Small intestine (tissue), 7 donors: ENCODE measurements at regions not wholly inside any gene's neighbourhood (a gene's known extent, or its start where the extent isn't known, plus 50 kb on each side); places are given as distances from the start of the nearest gene placed in this dataset.
A peak's percentile ranks its signal among the peaks of the same experiment; 100 is the strongest.

Experiments
- DNase-seq, 2 donors: peaks; one replicate each; pipeline versions ENCODE4 v3.0.0 to v3.0.0-alpha.2; 2013
- FAIRE-seq: peaks from 2 replicates; lab custom pipeline; 2012; peaks lifted over from hg19 to GRCh38; lab: Jason Lieb, UNC
- H3K27ac ChIP-seq, 3 donors: one replicate each; pipeline ENCODE4 v1.5.1; 2013; ENCODE audit warnings: low read length in 2 of 3, mild to moderate bottlenecking in 2 of 3, control low read depth in 1 of 3, inconsistent platforms in 1 of 3, low read depth in 1 of 3, moderate library complexity in 1 of 3
- H3K27me3 ChIP-seq, 3 donors: one replicate each; pipeline ENCODE4 v1.6.1; 2013; ENCODE audit warnings: low read length in 3 of 3, inconsistent platforms in 1 of 3; ENCODE audit not compliant: control insufficient read depth in 3 of 3, insufficient read depth in 3 of 3
- H3K36me3 ChIP-seq, 3 donors: one replicate each; pipeline ENCODE4 v1.6.1; 2013; ENCODE audit warnings: low read length in 3 of 3, inconsistent platforms in 1 of 3, low read depth in 1 of 3, mild to moderate bottlenecking in 1 of 3, moderate library complexity in 1 of 3; ENCODE audit not compliant: control insufficient read depth in 3 of 3, insufficient read depth in 2 of 3
- H3K4me1 ChIP-seq, 3 donors: one replicate each; pipeline ENCODE4 v1.6.1; 2013; ENCODE audit warnings: low read length in 2 of 3, inconsistent platforms in 1 of 3, low read depth in 1 of 3, mild to moderate bottlenecking in 1 of 3, moderate library complexity in 1 of 3; ENCODE audit not compliant: control insufficient read depth in 3 of 3, insufficient read depth in 2 of 3
- H3K4me3 ChIP-seq, 3 donors: one replicate each; pipeline ENCODE4 v1.5.1; 2013; ENCODE audit warnings: low read length in 3 of 3, control low read depth in 1 of 3, inconsistent platforms in 1 of 3, low read depth in 1 of 3, mild to moderate bottlenecking in 1 of 3, moderate library complexity in 1 of 3
- H3K9me3 ChIP-seq, 2 donors: one replicate each; pipeline ENCODE4 v1.6.1; 2013; ENCODE audit warnings: low read depth in 1 of 2, low read length in 1 of 2; ENCODE audit not compliant: control insufficient read depth in 2 of 2, insufficient read depth in 1 of 2
- WGBS, 3 donors: extraction: QIAGEN DNeasy Blood & Tissue Kit; methylation state at CpG; one replicate each; pipeline ENCODE4 v1.1.7; 2013; 5-methylcytosine and 5-hydroxymethylcytosine counted together
- donor health status: healthy with polysubstance abuse.
- donor health status: control.
- donor health status: control.
- donor health status: Bipolar disorder and iron deficiency.
- donor health status: healthy.

DNA sequence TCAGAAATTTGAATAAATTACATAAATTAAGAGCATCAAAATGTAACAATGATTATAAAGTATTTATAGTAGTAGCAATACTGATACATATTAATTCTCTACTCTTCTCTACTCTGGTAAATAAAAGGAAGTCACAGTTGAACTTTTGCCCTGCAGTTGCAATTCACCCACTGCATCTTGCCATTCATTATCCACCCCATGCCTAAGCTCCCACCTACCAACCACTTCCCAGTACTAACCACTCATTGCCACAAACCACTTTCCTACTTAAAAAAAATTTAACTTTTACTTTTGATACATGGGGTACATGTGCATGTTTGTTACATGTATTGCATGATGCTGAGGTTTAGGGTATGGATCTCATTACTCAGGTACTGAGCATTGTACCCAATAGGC lies 174.0 kb downstream of the RASSF9 start:
- H3K36me3 ChIP-seq = no peaks in the 10 kb centered on the region
- no peaks in the 10 kb centered on the region for H3K27me3 ChIP-seq
- no peaks in the 10 kb centered on the region for H3K4me1 ChIP-seq
- no peak overlapping the region for H3K4me3 ChIP-seq
- H3K9me3 ChIP-seq = peaks cover 0 to 12% of the 10 kb centered on the region in 2 donors
- FAIRE-seq = no peak
- H3K27ac ChIP-seq = no peak overlapping the region
- no peak for DNase-seq

DNA sequence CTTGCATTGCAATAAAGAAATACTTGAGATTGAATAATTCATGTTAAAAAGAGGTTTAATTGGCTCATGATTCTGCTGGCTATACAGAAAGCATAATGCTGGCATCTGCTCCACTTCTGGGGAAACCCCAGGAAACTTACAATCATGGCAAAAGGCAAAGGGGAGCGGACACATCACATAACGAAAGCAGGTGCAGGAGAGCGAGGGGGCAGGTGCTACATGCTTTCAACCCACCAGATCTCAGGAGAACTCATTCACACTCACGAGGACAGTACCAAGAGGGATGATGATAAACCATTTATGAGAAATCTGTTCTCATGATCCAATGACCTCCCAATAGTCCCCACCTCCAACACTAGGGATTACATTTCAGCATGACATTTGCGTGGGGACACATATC lies 172.6 kb downstream of the RASSF9 start:
- WGBS, 3 donors = 69 to 82% (median 79%) methylated on average over 5 of the region's 5 CpGs
- DNase-seq = no peak
- Histone ChIP-seq H3K4me1 (no peaks in the 10 kb centered on the region), H3K27me3 (no peaks in the 10 kb centered on the region), H3K4me3 (no peak overlapping the region), H3K36me3 (no peaks in the 10 kb centered on the region), H3K27ac (no peak overlapping the region), H3K9me3 (peaks cover 0 to 6% of the 10 kb centered on the region in 2 donors)
- no peak for FAIRE-seq

DNA sequence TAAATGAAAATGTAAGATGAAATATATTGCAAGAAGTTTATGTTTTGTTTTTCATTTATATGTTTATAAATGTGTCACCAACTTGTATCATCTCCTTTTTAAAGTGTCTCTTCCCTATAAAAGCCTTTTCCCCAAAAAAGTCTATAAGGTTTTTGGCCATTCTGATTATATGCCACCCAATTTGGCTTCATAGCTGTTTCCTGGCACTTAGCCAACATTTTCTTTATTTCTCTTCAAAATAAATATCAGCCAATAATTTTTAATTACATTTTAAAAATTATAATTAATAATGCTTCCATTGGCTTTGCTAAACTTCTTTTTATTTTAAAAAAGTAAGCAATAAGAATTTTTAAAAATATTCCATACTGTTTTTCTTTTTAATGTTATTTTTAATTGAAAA lies 171.8 kb downstream of the RASSF9 start:
- no peak overlapping the region for H3K4me3 ChIP-seq
- DNase-seq (no peak), FAIRE-seq (peak; percentile 33)
- no peaks in the 10 kb centered on the region for H3K36me3 ChIP-seq
- H3K9me3 ChIP-seq = peaks cover 0 to 5% of the 10 kb centered on the region in 2 donors
- no peak overlapping the region for H3K27ac ChIP-seq
- H3K4me1 ChIP-seq = no peaks in the 10 kb centered on the region
- no peaks in the 10 kb centered on the region for H3K27me3 ChIP-seq

DNA sequence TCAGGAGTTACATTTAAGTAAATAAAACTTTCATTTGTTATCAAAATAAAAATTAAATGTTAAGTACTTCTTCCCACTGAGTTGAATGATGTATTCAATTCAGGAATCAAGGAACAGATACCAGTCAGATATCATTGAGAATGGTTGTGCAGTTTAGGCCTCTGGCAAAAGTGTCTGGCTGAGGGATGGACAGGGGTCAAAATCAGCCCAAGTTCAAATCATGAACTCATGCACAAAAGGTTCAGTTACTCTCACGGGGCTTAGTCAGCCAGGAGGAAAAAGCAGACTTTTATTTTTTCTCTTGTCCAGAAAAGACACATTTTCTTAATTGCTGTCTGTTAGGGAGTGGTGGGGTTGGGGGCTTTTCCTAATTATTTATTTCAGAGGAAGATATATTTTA lies 166.3 kb downstream of the RASSF9 start:
- H3K4me1 ChIP-seq = no peaks in the 10 kb centered on the region
- WGBS, 3 donors = 48 to 71% (median 50%) methylated on average over 1 of the region's 1 CpG
- FAIRE-seq = no peak

DNA sequence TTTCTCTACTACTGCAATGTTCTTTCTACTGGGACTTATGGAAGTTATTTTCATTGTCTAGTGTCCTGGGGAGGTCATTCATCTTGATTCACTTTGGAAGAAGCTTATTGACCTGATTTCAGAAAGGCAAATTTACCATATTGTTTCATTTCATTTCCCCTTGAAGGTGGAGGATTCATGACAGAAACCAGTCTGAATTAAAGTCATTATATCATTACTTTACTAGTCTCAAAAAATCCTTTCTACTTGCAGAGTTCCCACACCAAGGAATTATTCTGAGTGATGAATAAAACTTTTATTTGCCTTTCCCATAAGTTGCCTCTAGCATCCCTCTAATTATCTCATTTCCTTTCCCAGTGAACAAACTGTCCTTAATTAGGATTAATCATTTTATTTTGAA lies 163.8 kb downstream of the RASSF9 start:
- Histone ChIP-seq H3K27ac (no peak overlapping the region), H3K27me3 (no peaks in the 10 kb centered on the region), H3K9me3 (peaks cover 0 to 6% of the 10 kb centered on the region in 2 donors), H3K36me3 (no peaks in the 10 kb centered on the region), H3K4me3 (no peak overlapping the region), H3K4me1 (no peaks in the 10 kb centered on the region)
- FAIRE-seq (no peak), DNase-seq (no peak)

More for the DNA sequence above, 166.3 kb downstream of the RASSF9 start:
- no peak overlapping the region for H3K4me3 ChIP-seq
- H3K27ac ChIP-seq = no peak overlapping the region
- H3K9me3 ChIP-seq = peaks cover 0 to 6% of the 10 kb centered on the region in 2 donors
- DNase-seq = no peak
- H3K27me3 ChIP-seq = no peaks in the 10 kb centered on the region
- no peaks in the 10 kb centered on the region for H3K36me3 ChIP-seq

DNA sequence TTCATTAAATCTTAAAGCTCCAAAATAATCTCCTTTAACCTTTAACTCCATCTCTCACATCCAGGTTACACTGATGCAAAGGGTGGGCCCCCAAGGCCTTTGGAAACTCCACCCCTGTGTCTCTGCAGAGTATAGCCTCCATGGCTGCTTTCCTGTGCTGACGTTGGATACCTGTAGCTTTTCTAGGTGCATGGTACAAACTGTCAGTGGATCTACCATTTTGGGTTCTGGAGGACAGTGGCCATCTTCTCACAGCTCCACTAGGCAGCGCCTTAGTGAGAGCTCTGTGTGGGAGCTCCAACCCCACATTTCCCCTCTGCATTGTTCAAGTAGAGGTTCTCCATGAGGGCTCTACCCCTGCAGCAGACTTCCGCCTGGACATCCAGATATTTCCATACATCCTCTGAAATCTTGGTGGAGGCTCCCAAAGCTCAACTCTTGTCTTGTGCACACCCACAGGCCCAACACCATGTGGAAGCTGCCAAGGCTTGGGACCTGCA lies 162.2 kb downstream of the RASSF9 start:
- no peaks in the 10 kb centered on the region for H3K36me3 ChIP-seq
- FAIRE-seq (no peak), DNase-seq (no peak)
- H3K4me1 ChIP-seq = no peaks in the 10 kb centered on the region
- peaks cover 0 to 6% of the 10 kb centered on the region in 2 donors for H3K9me3 ChIP-seq
- no peak overlapping the region for H3K27ac ChIP-seq
- no peaks in the 10 kb centered on the region for H3K27me3 ChIP-seq
- no peak overlapping the region for H3K4me3 ChIP-seq
- WGBS, 3 donors = 87 to 95% (median 90%) methylated on average over 3 of the region's 3 CpGs

DNA sequence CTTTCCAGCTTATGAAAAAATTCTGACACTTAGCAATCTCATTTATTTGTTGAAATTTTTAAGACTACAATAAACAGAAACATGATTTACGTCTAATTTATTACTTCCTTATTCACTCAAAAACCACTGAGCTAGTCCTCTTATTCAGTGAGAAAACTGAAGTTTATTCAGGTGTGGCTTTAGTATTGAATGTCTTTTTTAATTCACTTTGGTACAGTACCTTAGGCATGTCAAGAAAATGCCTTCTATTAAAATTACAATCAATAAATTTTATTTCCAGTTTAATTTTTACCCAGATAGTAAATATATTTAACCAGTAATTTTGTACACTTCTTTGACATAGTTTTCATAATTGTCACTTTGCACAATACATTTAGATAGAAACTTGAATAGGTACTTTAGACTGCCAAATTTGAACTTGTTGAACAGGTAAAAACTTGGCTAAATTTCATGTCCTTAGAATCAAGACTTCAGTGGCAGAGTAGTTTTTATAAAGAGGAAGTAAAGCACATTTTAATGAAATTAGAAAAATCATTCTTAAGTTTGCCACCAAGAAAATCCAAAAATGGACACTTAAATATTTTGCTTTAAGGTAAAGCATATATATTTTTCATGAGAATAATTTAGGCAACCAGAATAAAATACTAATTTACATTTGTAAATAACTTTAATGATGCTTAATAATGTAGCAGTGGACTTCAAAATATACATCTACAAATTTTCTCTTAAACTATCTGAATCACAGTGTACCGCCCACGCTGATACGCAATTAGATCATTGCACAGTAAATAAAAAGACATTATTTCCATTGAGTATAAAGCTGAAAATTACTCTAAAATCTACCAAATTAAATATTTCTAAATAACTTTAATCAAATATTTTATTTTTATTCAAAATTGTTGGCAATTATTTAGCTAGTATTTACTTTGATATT lies 159.1 kb downstream of the RASSF9 start:
- no peaks in the 10 kb centered on the region for H3K27me3 ChIP-seq
- peaks cover 0 to 9% of the 10 kb centered on the region in 2 donors for H3K9me3 ChIP-seq
- peak; percentile 10 for FAIRE-seq
- H3K4me1 ChIP-seq = no peaks in the 10 kb centered on the region
- WGBS, 3 donors = 76 to 87% (median 77%) methylated on average over 4 of the region's 4 CpGs
- H3K36me3 ChIP-seq = no peaks in the 10 kb centered on the region
- no peak overlapping the region for H3K4me3 ChIP-seq
- H3K27ac ChIP-seq = no peak overlapping the region
- DNase-seq = no peak

DNA sequence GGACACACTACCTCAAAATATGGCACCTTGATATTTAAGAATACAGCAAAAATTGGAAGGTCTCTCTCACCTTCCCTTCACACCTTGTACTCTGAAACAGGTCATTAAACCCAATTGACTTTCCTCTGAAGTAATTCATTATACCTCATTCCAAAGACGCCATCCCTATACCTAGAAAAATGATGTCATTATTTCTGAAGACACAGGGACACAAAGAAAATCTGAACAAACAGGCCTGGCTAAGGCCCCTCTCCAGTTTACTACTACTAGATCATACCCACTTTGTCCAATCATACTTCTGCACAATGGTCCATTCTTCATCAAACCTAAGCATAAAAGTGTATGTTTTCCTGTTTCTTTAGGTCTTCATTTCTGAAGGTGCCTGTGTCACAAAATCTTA lies 156.9 kb downstream of the RASSF9 start:
- no peaks in the 10 kb centered on the region for H3K4me1 ChIP-seq
- H3K4me3 ChIP-seq = no peak overlapping the region
- no peaks in the 10 kb centered on the region for H3K36me3 ChIP-seq
- peaks cover 0 to 3% of the 10 kb centered on the region in 2 donors for H3K9me3 ChIP-seq
- no peak overlapping the region for H3K27ac ChIP-seq
- H3K27me3 ChIP-seq = no peaks in the 10 kb centered on the region
- no peak for DNase-seq
- 86 to 94% (median 87%) methylated on average over 1 of the region's 1 CpG for WGBS, 3 donors
- no peak for FAIRE-seq
